ENCODE measurements at regions not wholly inside any gene's neighbourhood (a gene's known extent, or its start where the extent isn't known, plus 50 kb on each side); places are given as distances from the start of the nearest gene placed in this dataset.
"Not testable (repeated sequence)": the region's sequence is repeated elsewhere in the genome, so short reads cannot be mapped to it uniquely, and the experiment has no call there.

DNA sequence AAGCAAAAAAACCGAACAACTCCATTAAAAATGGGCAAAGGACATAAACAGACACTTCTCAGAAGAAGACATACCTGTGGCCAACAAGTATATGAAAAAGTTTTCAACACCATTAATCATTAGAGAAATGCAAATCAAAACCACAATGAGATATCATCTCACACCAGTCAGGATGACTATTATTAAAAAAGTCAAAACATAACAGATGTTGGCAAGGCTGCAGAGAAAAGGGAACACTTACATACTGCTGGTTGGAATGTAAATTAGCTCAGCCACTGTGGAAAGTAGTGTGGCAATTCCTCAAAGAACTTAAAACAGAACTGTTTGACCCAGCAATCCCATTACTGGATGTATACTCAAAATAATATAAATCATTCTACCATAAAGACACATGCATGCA lies 436.3 kb downstream of the KLHL13 start:
- DNase-seq = no peak

- no peak for DNase-seq
Observed at GRCh38 chrX:117653396-117653795, 463.2 kb downstream of the KLHL13 start.

DNA sequence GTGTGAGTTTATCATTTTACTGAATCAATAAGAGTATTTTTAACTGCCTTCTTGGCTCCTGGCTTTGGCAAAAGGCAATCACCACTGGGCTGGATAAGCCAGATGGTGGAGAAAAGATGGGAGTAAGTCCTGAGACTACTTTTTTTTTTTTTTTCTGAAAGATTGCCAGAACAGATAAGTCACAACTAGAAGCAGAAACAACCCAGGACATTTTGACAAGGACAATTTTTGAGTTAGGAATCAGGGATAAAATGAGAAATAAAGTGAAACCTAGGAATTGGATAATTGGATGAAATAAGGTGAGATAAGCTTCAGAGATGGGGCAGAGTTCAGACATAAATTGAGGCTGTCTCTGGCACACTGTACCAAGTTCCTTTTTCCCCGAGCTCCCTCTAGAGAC lies 471.0 kb downstream of the KLHL13 start:
- no peak for DNase-seq

DNA sequence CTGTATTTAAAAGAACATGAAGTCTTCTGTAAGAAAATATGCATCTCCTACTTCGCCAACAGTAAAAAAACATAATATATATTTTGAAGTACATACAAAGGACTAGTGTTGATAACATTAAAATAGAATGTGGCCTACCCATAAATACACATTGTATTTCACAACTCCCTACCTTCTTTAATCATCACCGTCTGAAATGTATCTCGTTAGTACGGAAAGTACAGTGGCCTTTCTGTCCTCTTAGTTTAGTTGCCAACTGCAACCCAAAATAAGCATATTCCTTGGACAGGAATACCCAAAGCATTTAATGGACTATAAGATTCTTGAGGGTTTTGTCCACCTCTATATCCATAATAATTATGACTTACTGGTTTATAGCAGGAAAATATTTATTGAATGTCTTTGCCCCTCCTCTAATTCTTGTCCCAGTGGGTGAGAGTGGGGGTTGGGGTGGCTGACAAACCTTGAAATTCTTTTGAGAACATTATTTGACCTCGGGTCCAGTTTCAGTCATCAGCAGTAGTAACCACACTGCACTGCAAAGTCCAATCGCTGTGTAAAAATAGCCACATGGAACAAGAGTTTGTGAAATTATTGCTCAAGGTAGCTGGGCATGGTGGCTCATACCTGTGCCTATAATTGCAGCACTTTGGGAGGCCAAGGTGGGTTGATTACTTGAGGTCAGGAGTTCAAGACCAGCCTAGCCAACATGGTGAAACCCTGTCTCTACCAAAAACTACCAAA lies 474.5 kb downstream of the KLHL13 start:
- DNase-seq = no peak

DNA sequence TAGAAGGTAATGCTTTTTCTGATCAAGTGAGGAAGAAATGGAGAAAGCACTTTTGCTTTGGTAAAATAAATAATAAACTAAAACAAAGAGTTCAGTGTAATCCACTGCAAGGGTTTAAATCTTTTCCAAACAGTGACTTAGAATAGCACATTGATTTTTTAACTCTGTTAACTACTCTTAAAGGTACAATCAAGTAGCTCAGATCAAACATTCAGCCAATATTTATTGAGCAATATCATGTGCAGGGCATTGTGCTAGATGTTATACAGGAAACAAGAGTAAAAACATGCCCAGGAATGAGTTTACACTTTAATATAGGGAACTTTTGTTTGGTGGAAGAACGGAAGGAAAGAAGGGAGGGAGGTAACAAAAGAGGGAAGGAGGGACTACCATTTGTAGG lies 479.8 kb downstream of the KLHL13 start:
- DNase-seq = no peak

GRCh38 chrX:117633277-117633676 lies 483.3 kb downstream of the KLHL13 start:
- DNase-seq = no peak

DNA sequence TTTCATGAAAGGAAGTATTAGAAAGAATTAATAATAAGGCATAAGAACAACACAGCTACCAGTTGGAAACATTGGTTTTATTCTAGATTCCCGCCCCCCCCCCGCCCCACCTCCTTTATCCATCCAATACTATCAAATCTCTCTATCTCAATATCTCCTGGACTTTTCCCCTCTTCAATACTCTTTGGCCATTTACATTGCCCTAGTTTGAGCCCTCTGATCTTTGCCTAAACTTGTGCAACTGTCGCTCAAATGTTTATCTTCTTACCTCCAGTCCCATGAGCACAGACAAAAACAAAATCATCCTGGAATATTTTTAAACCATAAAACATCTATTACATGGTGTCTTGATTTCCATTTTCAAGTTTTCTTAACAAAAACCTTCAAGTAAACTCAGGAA lies 488.2 kb downstream of the KLHL13 start:
- DNase-seq = no peak

GRCh38 chrX:117610806-117611205 lies 505.8 kb downstream of the KLHL13 start:
- DNase-seq = no peak

- no peak for DNase-seq
Observed at GRCh38 chrX:117610049-117610448, 506.6 kb downstream of the KLHL13 start.

DNA sequence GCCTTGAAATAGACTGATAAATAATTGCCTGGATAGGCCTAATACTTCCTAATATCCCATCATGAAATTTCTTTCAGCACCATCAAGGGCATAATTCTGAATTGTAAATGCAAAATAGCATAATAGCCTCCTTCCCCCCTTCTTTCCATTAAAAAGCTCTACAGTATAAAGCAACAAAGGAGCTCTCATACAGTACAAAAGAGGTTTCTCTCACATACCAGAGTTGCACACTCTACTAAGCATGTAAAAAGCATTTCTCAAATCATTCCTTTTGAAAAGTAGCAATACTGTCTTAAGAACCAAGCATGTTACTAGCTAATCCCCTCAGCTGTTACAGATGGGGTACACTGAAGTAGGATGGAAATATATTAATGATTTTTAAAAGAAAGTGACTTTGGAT lies 509.0 kb downstream of the KLHL13 start:
- no peak for DNase-seq

DNA sequence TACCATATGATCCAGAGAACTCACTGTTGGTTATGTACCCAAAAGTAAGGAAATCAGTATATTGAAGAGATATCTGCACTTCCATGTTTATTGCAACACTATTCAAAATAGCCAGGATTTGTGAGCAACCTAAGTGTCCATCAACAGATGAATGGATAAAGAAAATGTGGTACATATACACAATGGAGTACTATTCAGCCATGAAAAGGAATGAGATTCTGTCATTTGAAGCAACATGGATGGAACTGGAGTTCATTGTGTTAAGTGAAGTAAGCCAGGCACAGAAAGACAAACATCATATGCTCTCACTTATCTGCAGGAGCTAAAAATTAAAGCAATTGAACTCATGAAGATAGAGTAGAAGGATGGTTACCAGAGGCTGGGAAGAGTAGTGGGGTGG lies 510.5 kb downstream of the KLHL13 start:
- DNase-seq = not testable (repeated sequence)

DNA sequence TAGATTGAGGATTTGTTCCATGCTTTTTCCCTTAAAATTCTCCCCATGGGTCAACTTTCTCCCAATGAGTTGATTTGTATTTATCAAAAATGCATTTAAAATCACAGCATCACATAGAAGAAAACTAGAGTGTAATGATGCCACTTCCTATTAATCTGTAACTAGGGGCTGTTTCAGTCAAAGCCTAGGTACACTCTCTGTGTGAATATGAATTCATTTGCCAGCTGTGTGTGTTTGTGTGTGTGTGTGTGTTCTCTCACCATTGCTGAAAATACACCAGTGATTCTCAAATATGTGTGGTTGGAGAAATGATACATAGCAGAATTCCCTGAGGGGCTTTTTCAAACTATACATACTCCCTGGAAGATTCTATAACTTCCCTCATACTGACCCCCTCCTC lies 546.5 kb downstream of the KLHL13 start:
- no peak for DNase-seq

DNA sequence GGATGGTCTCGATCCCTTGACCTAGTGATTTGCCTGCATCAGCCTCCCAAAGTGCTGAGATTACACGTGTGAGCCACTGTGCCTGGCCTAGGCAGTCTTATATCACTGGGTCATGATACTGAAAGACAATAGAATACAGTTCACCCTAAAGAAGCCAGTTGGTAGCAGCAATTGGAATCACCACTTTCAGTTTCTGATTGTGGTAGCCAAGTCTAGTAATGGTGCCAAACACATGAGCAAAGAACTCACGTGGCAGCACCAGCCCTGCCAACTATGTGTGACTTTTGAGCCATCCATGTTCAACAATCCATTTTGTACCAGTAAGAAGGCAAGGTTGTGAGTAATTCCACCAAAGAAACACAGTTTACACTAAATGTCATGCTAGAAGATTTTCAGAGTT lies 548.4 kb downstream of the KLHL13 start:
- no peak for DNase-seq

DNA sequence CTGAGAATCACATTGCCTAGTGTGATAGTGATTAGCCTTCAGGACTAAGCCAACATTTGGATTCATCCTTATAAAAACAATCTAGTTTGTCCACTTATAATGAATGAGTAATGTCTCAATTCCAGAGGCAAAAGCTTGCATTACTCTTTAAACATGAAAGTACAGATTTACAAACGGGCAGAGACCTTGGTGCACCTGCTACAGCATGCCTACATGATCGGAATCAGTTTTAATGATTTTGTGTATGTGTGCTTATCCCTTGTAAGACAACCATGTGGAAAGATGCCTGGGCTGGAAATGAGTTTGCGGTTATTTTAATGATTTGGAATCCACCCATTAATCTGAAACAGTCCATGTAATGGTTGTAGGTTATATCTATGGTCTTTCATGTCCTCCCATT lies 572.7 kb downstream of the KLHL13 start:
- no peak for DNase-seq

GRCh38 chrX:117539090-117539418 lies 577.6 kb downstream of the KLHL13 start:
- no peak for DNase-seq

DNA sequence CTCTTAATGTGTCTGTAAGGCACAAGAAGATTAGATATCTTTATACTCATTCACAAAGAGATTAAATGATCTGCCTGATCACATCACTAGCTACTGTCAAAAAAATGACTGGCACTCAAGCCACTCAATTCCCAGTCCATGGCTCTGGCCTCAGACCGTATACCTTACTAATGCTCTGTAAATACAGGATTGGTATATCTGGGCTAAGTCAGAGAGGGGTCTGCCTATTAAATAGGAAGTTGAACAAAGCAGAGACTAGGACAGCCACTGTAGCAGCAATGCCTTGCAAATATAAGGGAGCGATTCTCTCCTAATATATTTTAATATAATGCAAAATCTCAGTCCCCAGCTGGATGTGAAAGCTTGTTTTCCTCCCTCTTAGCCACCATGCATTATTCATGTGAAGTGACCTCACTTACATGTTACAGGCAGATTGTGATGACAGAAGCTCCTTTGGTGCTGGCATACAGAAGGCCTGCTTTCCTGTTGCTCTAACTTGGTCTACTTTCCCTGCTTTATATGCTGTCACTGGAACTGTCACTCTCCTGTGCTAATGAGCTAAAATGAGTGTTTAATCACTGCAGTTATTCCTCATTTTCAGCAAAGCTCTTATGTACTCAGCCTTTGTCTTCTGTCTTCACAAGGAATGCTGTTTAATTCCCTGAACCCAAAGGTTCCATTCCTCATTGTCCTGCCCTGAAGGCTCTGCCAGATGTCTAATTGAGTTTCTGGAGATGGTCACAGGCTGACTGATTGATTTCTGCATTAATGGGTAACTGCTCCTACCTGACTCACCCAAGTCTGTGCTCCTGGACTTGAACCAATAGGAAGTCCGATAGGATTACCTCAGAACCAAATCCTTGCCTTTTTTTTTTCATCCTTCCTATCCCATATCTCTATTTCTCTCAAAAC lies 578.2 kb downstream of the KLHL13 start:
- DNase-seq = no peak

DNA sequence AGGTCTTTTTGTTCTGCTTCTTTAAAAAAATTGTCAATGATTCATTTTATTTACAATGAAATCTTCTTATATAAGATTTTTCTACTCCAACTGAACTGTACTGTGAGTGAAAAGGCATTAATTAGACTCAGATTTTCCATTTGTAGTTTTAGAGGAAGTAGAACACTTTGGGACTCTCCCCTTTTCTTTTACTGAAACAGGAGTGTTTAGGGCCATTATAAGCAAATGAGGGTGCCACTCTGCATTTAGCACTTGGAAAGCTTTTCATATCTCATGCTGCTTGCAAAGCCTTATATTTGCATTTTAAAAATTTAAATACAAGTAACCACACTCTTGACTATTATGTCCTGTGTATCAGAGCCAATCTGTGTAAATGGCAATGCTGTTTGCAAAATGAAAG lies 584.3 kb downstream of the KLHL13 start:
- DNase-seq = no peak

- DNase-seq = no peak
Observed at GRCh38 chrX:117522725-117523700, 593.6 kb downstream of the KLHL13 start.

DNA sequence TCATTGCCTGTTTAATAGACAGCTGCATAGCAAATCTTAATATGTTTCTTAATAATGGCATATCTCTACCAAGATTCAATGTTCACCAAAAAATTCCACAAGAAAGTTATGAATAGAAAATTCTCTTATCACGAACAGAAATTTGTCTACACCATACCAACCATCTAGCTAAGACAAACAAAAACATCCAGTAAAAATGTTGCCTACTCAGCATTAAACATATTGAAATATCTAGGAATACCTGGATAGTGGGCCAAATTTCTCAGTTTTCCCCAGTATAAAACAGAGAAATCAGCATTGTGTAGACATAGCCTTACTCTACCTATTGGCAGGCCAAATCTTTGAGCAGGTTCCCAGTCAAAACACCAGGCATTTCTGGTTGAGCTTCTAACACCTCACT lies 598.6 kb downstream of the KLHL13 start:
- DNase-seq = no peak

DNA sequence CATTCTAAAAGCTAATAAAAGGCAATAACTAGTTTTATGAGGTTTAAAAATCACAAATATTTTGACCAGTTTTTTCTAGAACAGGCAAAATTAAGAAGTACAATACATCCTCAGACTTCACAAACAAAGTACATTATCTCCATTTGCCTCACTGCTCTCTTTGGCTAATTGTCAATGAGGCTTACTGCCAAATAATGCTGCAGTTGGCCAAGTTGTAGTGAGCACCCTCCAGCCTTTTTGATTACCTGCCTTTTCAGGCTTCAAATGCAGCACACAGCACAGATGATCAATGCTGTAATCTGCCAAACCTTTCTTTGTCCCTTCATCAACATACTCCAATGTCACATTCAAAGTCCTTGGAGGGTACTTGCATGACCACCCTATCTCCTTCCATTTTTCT lies 605.2 kb downstream of the KLHL13 start:
- no peak for DNase-seq

- DNase-seq = no peak
Observed at GRCh38 chrX:117510453-117510852, 606.2 kb downstream of the KLHL13 start.

- peak; percentile 7 for DNase-seq
Observed at GRCh38 chrX:117508021-117508420, 608.6 kb downstream of the KLHL13 start.

Measured in renal pelvis (tissue), 1 donor.